SK-N-MC (cell line): ENCODE measurements at regions not wholly inside any gene's neighbourhood (a gene's known extent, or its start where the extent isn't known, plus 50 kb on each side); places are given as distances from the start of the nearest gene placed in this dataset.

Experiments used
- EZH2 ChIP-seq: fragments of 200-600 bp; sonication (generic); IDR thresholded peaks from one replicate; pipeline ENCODE4 v1.6.1; 2017; ENCODE audit warnings: antibody characterized with exemption
- FOXP2 ChIP-seq: optimal IDR thresholded peaks from 2 replicates; pipeline ENCODE3; 2011; ENCODE audit warnings: mild to moderate bottlenecking, moderate library complexity; ENCODE audit not compliant: insufficient read depth; ENCODE audit errors: extremely low read length, control extremely low read depth
- POLR2AphosphoS5 ChIP-seq: IDR thresholded peaks from 2 replicates; pipeline ENCODE4 v1.6.1; 2012; ENCODE audit warnings: mild to moderate bottlenecking, low read depth, low read length, borderline replicate concordance

GRCh38 chr4:30840571-30840970 lies 120.4 kb downstream of the PCDH7 start:
- no peak for TF ChIP-seq POLR2AphosphoS5
- no peak for TF ChIP-seq EZH2
- TF ChIP-seq FOXP2: no peak
